C4-2B (cell line): ENCODE measurements at regions not wholly inside any gene's neighbourhood (a gene's known extent, or its start where the extent isn't known, plus 50 kb on each side); places are given as distances from the start of the nearest gene placed in this dataset.

ENCODE experiments used
- H3K27ac ChIP-seq: fragments of 450-650 bp; 2 replicates; pipeline ENCODE4 v1.5.1; 2017
- CTCF ChIP-seq: fragments of 450-650 bp; conservative IDR thresholded peaks from 2 replicates; pipeline ENCODE4 v1.5.1; 2017; ENCODE audit warnings: mild to moderate bottlenecking
- ZFX ChIP-seq: fragments of 450-650 bp; IDR thresholded peaks from 2 replicates; pipeline ENCODE4 v1.6.1; 2017

- H3K27ac ChIP-seq, result no peak overlapping the region
- TF ChIP-seq CTCF (no peak), ZFX (no peak)
These were observed 179.3 kb downstream of the C1D start for GRCh38 chr2:67883316-67884087.

- no peak overlapping the region for H3K27ac ChIP-seq
- no peak for TF ChIP-seq CTCF
- no peak for TF ChIP-seq ZFX
These were observed 174.3 kb downstream of the C1D start for GRCh38 chr2:67888351-67889005.

GRCh38 chr2:67889056-67889455 is 173.7 kb downstream of the C1D start:
- TF ChIP-seq ZFX, result no peak
- TF ChIP-seq CTCF, result no peak
- no peak overlapping the region for H3K27ac ChIP-seq

- no peak overlapping the region for H3K27ac ChIP-seq
- TF ChIP-seq ZFX, result no peak
- TF ChIP-seq CTCF, result no peak
These were observed 171.2 kb downstream of the C1D start for GRCh38 chr2:67891642-67892041.

- no peak overlapping the region for H3K27ac ChIP-seq
- TF ChIP-seq ZFX (no peak), CTCF (no peak)
These were observed 170.4 kb downstream of the C1D start for GRCh38 chr2:67892339-67892846.

GRCh38 chr2:67895227-67895941 is 167.4 kb downstream of the C1D start:
- H3K27ac ChIP-seq, result no peak overlapping the region
- no peak for TF ChIP-seq ZFX
- TF ChIP-seq CTCF, result no peak

GRCh38 chr2:67896076-67896475 is 166.7 kb downstream of the C1D start:
- TF ChIP-seq ZFX, result no peak
- no peak for TF ChIP-seq CTCF
- H3K27ac ChIP-seq, result no peak overlapping the region
